ENCODE measurements at regions not wholly inside any gene's neighbourhood (a gene's known extent, or its start where the extent isn't known, plus 50 kb on each side); places are given as distances from the start of the nearest gene placed in this dataset.
"Not testable (repeated sequence)": the region's sequence is repeated elsewhere in the genome, so short reads cannot be mapped to it uniquely, and the experiment has no call there.

GRCh38 chr6:137806914-137807682, 60.0 kb upstream of the TNFAIP3 start:
- Mint-ChIP-seq H3K4me1 (ENCODE audit: unreplicated experiment) (peaks cover 46% of the 10 kb centered on the region), H3K27me3 (ENCODE audit: unreplicated experiment) (no peaks in the 10 kb centered on the region), H3K27ac (ENCODE audit: unreplicated experiment) (no peak overlapping the region), H3K36me3 (ENCODE audit: unreplicated experiment) (no peaks in the 10 kb centered on the region), H3K9me3 (ENCODE audit: unreplicated experiment) (no peaks in the 10 kb centered on the region), H3K4me3 (ENCODE audit: unreplicated experiment) (no peak overlapping the region)
- no peak for DNase-seq (ENCODE audit: extremely low spot score, unreplicated experiment)
- TF ChIP-seq, protein P1, sequence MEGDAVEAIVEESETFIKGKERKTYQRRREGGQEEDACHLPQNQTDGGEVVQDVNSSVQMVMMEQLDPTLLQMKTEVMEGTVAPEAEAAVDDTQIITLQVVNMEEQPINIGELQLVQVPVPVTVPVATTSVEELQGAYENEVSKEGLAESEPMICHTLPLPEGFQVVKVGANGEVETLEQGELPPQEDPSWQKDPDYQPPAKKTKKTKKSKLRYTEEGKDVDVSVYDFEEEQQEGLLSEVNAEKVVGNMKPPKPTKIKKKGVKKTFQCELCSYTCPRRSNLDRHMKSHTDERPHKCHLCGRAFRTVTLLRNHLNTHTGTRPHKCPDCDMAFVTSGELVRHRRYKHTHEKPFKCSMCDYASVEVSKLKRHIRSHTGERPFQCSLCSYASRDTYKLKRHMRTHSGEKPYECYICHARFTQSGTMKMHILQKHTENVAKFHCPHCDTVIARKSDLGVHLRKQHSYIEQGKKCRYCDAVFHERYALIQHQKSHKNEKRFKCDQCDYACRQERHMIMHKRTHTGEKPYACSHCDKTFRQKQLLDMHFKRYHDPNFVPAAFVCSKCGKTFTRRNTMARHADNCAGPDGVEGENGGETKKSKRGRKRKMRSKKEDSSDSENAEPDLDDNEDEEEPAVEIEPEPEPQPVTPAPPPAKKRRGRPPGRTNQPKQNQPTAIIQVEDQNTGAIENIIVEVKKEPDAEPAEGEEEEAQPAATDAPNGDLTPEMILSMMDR (IDR thresholded peaks at IDR 0.05): no peak

DNA sequence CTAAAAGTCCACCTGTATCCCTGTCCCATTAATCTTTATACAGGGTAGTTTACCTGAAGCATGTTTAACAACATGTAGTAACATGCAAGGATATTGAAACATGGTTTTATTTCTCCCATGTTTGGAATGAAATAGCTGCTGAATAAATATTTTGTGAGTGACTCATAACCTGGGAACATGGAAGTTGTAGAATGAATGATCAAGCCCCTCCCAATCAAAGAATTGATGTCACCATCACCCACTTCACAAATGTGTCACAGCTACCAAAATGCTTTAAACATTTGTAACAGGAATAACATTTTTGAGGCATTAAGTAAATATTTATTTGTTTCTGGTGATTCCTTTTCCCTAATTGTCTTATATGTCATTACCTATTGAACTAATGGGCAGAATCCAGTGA, 58.9 kb upstream of the TNFAIP3 start:
- no peak for DNase-seq (ENCODE audit: extremely low spot score, unreplicated experiment)
- no peaks in the 10 kb centered on the region for H3K36me3 Mint-ChIP-seq (ENCODE audit: unreplicated experiment)

GRCh38 chr6:137808836-137809315, 58.2 kb upstream of the TNFAIP3 start:
- H3K27me3 Mint-ChIP-seq (ENCODE audit: unreplicated experiment): no peaks in the 10 kb centered on the region

More for the DNA sequence above, 58.9 kb upstream of the TNFAIP3 start:
- no peak overlapping the region for H3K27ac Mint-ChIP-seq (ENCODE audit: unreplicated experiment)
- H3K4me1 Mint-ChIP-seq (ENCODE audit: unreplicated experiment): peaks cover 46% of the 10 kb centered on the region
- H3K27me3 Mint-ChIP-seq (ENCODE audit: unreplicated experiment): no peaks in the 10 kb centered on the region
- H3K4me3 Mint-ChIP-seq (ENCODE audit: unreplicated experiment): no peak overlapping the region
- H3K9me3 Mint-ChIP-seq (ENCODE audit: unreplicated experiment): no peaks in the 10 kb centered on the region
- TF ChIP-seq, protein P1 (IDR thresholded peaks at IDR 0.05): no peak

GRCh38 chr6:137809895-137810553, 57.0 kb upstream of the TNFAIP3 start:
- H3K27ac Mint-ChIP-seq (ENCODE audit: unreplicated experiment); H3K4me3 Mint-ChIP-seq (ENCODE audit: unreplicated experiment); DNase-seq (ENCODE audit: extremely low spot score, unreplicated experiment); H3K36me3 Mint-ChIP-seq (ENCODE audit: unreplicated experiment); H3K9me3 Mint-ChIP-seq (ENCODE audit: unreplicated experiment); H3K27me3 Mint-ChIP-seq (ENCODE audit: unreplicated experiment): not testable (repeated sequence)
- H3K4me1 Mint-ChIP-seq (ENCODE audit: unreplicated experiment): peaks cover 36% of the 10 kb centered on the region

More at GRCh38 chr6:137808836-137809315, 58.2 kb upstream of the TNFAIP3 start:
- Mint-ChIP-seq H3K27ac (ENCODE audit: unreplicated experiment) (no peak overlapping the region), H3K4me1 (ENCODE audit: unreplicated experiment) (peaks cover 46% of the 10 kb centered on the region), H3K36me3 (ENCODE audit: unreplicated experiment) (no peaks in the 10 kb centered on the region), H3K9me3 (ENCODE audit: unreplicated experiment) (no peaks in the 10 kb centered on the region), H3K4me3 (ENCODE audit: unreplicated experiment) (no peak overlapping the region)
- no peak for DNase-seq (ENCODE audit: extremely low spot score, unreplicated experiment)
- TF ChIP-seq, protein P1 (IDR thresholded peaks at IDR 0.05): no peak

DNA sequence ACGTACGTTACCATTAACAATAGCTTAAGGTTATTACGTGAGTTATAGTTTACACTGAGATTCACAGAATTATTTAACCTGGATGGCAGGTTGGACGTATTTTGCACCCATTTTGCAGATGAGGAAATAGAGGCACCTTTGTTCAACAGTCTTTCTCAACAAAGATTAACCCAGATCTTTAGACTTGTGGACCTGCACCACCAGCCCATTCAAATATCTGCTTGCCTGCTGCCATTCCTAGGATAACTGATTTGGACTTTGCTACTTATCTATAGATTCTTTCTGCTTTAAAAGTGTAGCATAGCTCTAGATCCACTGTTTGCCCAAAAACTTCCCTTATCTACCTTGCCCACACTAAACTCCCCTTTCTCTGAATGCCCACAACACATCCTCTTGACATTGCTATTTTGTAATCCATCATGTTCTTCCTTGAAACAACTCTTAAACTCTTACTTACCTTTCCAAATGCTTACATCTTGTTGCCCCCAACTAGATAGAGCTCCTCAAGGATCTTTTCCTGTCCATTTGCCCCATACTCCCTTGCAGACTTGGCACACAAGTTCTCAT, 56.4 kb upstream of the TNFAIP3 start:
- TF ChIP-seq, protein P1 (IDR thresholded peaks at IDR 0.05): no peak
- Mint-ChIP-seq H3K27ac (ENCODE audit: unreplicated experiment) (no peak overlapping the region), H3K27me3 (ENCODE audit: unreplicated experiment) (no peaks in the 10 kb centered on the region), H3K4me1 (ENCODE audit: unreplicated experiment) (peaks cover 33% of the 10 kb centered on the region), H3K4me3 (ENCODE audit: unreplicated experiment) (no peak overlapping the region), H3K9me3 (ENCODE audit: unreplicated experiment) (no peaks in the 10 kb centered on the region), H3K36me3 (ENCODE audit: unreplicated experiment) (no peaks in the 10 kb centered on the region)
- no peak for DNase-seq (ENCODE audit: extremely low spot score, unreplicated experiment)

Measured in osteocyte (in vitro differentiated cells).